Loucy (cell line): ENCODE measurements at regions not wholly inside any gene's neighbourhood (a gene's known extent, or its start where the extent isn't known, plus 50 kb on each side); places are given as distances from the start of the nearest gene placed in this dataset.

Experiments
- CTCF ChIP-seq: fragments of 200-600 bp; sonication (generic); conservative IDR thresholded peaks from 2 replicates; pipeline ENCODE4 v1.5.1; 2014; ENCODE audit warnings: mild to moderate bottlenecking, antibody characterized with exemption, low read length
- EZH2phosphoT487 ChIP-seq: fragments of 200-600 bp; IDR thresholded peaks from 2 replicates; pipeline ENCODE4 v1.6.1; 2018; ENCODE audit warnings: antibody characterized with exemption, mild to moderate bottlenecking, moderate library complexity, borderline replicate concordance

GRCh38 chr11:97814325-97814959, 1206.3 kb upstream of the CNTN5 start:
- no peak for TF ChIP-seq CTCF
- no peak for TF ChIP-seq EZH2phosphoT487
